Muscle layer of colon (tissue), 2 donors: ENCODE measurements at regions not wholly inside any gene's neighbourhood (a gene's known extent, or its start where the extent isn't known, plus 50 kb on each side); places are given as distances from the start of the nearest gene placed in this dataset.

ENCODE experiments used
- H3K27ac ChIP-seq: one replicate; pipeline ENCODE4 v1.7.0; 2013; ENCODE audit warnings: low read depth, mild to moderate bottlenecking, low read length, moderate library complexity
- H3K27me3 ChIP-seq, 2 donors: one replicate each; pipeline ENCODE4 v1.7.0; 2013; ENCODE audit warnings: low read length in 2 of 2, mild to moderate bottlenecking in 2 of 2; ENCODE audit not compliant: insufficient read depth in 2 of 2, control insufficient read depth in 1 of 2
- H3K36me3 ChIP-seq: one replicate; pipeline ENCODE4 v1.7.0; 2013; ENCODE audit warnings: mild to moderate bottlenecking, low read length; ENCODE audit not compliant: insufficient read depth
- H3K4me1 ChIP-seq: one replicate; pipeline ENCODE4 v1.7.0; 2013; ENCODE audit warnings: mild to moderate bottlenecking, low read length; ENCODE audit not compliant: insufficient read depth
- H3K4me3 ChIP-seq, 2 donors: one replicate each; pipeline ENCODE4 v1.7.0; 2013; ENCODE audit warnings: low read length in 2 of 2, low read depth in 1 of 2, mild to moderate bottlenecking in 1 of 2, moderate library complexity in 1 of 2
- H3K9ac ChIP-seq: one replicate; pipeline ENCODE4 v1.7.0; 2013; ENCODE audit warnings: low read length
- H3K9me3 ChIP-seq: one replicate; pipeline ENCODE4 v1.7.0; 2013; ENCODE audit warnings: mild to moderate bottlenecking, low read length
- donor health status: abdominal sarcoma.
- donor health status: Adenocarcinoma of cecum.

DNA sequence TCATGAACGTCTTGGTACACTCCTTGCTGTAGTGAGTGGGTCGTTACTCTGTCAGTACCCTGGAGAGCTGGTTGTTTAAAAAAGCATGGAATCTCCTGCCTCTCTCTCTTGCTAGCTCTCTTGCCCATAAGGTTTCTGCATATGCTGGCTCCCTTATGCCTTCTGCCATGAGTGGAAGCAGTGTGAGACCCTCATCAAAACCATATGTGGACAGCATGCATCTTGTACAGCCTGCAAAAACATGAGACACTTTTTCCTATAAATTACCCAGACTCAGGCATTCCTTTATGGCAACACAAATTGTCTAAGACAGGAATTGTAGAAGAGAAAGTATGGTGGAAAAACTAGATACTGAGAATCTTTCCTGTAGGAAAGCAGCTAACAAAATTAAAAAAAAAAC lies 516.3 kb downstream of the SLITRK6 start:
- H3K4me3 ChIP-seq, result no peak overlapping the region
- H3K9me3 ChIP-seq, result no peaks in the 10 kb centered on the region
- H3K36me3 ChIP-seq, result no peaks in the 10 kb centered on the region
- no peaks in the 10 kb centered on the region for H3K27me3 ChIP-seq
- no peaks in the 10 kb centered on the region for H3K4me1 ChIP-seq
- no peak overlapping the region for H3K27ac ChIP-seq
- H3K9ac ChIP-seq, result no peak overlapping the region

DNA sequence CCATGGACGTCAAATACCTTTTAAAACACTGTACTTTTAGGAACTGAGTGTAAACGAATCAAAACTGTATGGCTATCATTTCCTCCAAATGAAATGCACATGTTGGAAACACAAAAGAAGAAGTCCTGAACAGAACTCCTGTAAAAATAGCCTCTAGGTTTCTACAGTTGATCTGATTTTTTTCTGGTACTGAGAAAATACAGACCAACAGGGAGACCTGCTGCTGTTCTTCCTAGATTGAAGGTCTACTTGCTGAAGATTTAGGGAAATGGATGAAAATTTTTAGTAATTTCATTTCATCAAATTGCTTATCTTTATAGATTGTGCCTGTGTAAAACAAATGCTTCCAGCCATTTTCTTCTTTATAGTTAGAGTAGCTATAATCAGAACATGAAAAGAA lies 520.4 kb downstream of the SLITRK6 start:
- Histone ChIP-seq H3K36me3 (no peaks in the 10 kb centered on the region), H3K9ac (no peak overlapping the region), H3K9me3 (no peaks in the 10 kb centered on the region), H3K27me3 (no peaks in the 10 kb centered on the region), H3K4me3 (no peak overlapping the region), H3K27ac (no peak overlapping the region), H3K4me1 (no peaks in the 10 kb centered on the region)

DNA sequence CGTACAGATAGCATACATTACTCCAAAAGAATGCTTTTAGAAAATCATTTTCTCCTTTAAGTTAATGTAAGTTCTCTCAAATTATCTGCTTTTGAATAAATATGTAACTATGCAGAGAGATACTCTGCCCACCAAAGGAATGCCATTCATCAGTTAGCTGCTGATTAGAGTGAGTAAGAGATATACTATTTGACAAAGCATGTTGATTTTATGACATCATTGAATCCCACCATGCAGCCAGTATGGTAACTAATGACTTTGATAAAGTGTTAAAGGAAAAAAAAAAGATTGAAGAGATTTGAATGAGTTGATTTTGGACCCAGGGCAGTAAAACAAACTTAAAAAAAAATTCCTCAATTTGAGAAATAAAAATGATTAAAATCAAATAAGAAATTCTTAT lies 521.5 kb downstream of the SLITRK6 start:
- Histone ChIP-seq H3K4me3 (no peak overlapping the region), H3K9ac (no peak overlapping the region), H3K9me3 (no peaks in the 10 kb centered on the region), H3K4me1 (no peaks in the 10 kb centered on the region), H3K27ac (no peak overlapping the region), H3K36me3 (no peaks in the 10 kb centered on the region), H3K27me3 (no peaks in the 10 kb centered on the region)

DNA sequence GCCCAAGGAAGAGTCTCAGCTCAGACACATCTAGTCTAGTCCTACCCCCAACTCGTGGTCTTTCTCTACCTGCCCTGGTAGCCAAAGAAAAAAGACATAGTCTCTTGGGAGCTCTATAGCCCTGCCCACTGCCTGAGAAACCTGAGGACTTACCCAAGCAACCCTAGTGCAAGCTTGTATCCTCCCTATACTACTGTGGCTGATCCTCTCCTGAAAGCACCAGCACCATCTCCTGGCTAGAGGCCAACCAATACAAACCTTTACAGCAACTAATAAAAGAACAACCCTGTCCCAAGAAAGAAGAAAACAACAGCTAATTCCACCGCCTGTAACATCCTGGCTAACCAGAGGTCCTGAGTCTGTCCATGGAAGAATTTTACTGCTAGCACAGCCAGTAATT lies 532.4 kb downstream of the SLITRK6 start:
- H3K9me3 ChIP-seq, result no peaks in the 10 kb centered on the region
- H3K9ac ChIP-seq, result no peak overlapping the region
- no peaks in the 10 kb centered on the region for H3K36me3 ChIP-seq
- no peaks in the 10 kb centered on the region for H3K4me1 ChIP-seq
- H3K27me3 ChIP-seq, result no peaks in the 10 kb centered on the region
- no peak overlapping the region for H3K4me3 ChIP-seq
- H3K27ac ChIP-seq, result no peak overlapping the region

DNA sequence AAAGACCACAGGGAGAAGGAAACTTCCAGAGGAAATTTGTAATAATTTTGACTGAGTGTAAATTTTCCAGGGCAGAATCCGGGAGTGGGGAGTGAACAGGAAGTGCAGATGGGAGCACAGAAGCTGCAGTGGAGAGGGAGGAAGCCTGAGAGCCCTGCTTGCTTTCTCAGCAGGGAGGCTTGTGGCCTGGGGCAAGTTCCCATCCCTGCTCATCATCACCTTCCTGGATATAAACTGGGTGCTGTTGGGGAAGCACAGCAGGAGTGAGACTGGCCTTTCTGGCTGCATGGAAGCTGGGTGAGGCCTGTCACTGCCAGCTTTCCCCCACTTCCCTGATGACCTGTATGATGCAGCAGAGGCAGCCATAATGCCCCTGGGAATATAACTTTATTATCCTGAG lies 532.9 kb downstream of the SLITRK6 start:
- no peak overlapping the region for H3K9ac ChIP-seq
- H3K9me3 ChIP-seq, result no peaks in the 10 kb centered on the region
- no peaks in the 10 kb centered on the region for H3K27me3 ChIP-seq

DNA sequence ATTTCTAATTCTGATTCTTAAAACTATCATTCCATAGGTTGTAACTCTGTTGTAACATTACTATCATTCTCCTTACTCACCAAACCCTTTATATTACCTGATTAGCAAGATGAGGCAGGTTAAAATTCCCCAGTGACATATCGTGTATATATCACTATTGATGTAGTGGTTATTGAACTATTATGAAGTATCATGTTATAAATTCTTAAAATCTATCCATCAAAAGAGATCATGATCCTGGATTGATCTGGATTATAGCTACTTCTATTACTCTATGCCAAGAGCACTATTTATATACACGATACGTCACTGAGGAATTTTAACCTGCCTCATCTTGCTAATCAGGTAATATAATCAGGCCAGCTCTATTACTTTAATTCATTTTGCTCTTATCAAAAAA lies 533.9 kb downstream of the SLITRK6 start:
- no peaks in the 10 kb centered on the region for H3K36me3 ChIP-seq
- H3K27ac ChIP-seq, result no peak overlapping the region
- H3K9me3 ChIP-seq, result no peaks in the 10 kb centered on the region

More for the DNA sequence above, 532.9 kb downstream of the SLITRK6 start:
- H3K4me1 ChIP-seq, result no peaks in the 10 kb centered on the region
- H3K27ac ChIP-seq, result no peak overlapping the region
- H3K4me3 ChIP-seq, result no peak overlapping the region
- H3K36me3 ChIP-seq, result no peaks in the 10 kb centered on the region

DNA sequence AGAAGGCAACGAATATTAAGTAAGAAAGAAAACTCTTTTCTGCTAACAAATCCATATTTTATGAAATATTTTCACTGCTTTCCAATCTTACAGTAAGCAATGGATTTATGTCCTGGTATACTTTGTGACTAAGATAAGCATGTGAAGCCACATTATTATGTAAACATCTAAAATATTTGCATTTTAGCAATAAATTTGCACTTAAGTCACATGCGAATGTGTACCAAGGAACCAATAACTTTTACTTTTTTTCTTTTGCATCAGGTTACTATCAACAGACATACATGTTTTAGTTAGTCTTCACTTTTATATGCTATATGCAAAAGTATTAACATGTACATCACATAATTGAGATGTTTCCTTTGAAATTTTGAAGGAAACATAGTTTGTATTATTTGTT lies 536.7 kb downstream of the SLITRK6 start:
- no peak overlapping the region for H3K27ac ChIP-seq
- no peaks in the 10 kb centered on the region for H3K9me3 ChIP-seq
- H3K36me3 ChIP-seq, result no peaks in the 10 kb centered on the region
- H3K9ac ChIP-seq, result no peak overlapping the region
- no peak overlapping the region for H3K4me3 ChIP-seq
- H3K27me3 ChIP-seq, result no peaks in the 10 kb centered on the region
- H3K4me1 ChIP-seq, result no peaks in the 10 kb centered on the region

More for the DNA sequence above, 533.9 kb downstream of the SLITRK6 start:
- H3K9ac ChIP-seq, result no peak overlapping the region
- H3K27me3 ChIP-seq, result no peaks in the 10 kb centered on the region
- H3K4me1 ChIP-seq, result no peaks in the 10 kb centered on the region
- H3K4me3 ChIP-seq, result no peak overlapping the region

DNA sequence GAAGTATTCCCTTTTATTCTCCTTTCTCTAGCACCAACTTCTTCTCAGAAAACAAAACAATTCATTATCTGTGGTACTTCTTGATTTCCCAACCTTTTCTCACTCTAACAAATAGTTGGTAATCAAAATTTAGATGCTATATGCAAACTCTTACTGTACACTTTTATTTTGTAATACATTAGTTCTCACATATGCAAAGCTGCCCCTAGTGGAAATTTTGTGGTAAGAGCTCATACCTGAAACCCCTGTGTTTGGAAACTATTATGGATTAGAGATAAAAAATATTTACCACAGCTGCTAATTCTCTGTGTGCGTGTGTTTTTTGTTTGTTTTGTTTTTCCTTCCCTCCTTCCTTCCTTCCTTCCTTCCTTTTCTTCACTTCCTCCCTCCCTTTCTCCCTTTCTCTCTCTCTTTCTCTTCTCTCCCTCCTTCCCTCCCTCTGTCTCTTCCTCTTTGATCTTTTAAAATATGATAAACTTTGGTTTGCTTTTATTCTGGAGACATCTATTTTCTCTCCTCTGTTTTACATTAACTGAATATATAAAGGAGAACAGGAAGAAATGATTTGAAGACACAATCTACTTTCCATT lies 537.4 kb downstream of the SLITRK6 start:
- no peaks in the 10 kb centered on the region for H3K27me3 ChIP-seq
- H3K9ac ChIP-seq, result no peak overlapping the region
- H3K36me3 ChIP-seq, result no peaks in the 10 kb centered on the region
- H3K4me1 ChIP-seq, result no peaks in the 10 kb centered on the region
- no peak overlapping the region for H3K4me3 ChIP-seq
- H3K27ac ChIP-seq, result no peak overlapping the region
- H3K9me3 ChIP-seq, result no peaks in the 10 kb centered on the region

DNA sequence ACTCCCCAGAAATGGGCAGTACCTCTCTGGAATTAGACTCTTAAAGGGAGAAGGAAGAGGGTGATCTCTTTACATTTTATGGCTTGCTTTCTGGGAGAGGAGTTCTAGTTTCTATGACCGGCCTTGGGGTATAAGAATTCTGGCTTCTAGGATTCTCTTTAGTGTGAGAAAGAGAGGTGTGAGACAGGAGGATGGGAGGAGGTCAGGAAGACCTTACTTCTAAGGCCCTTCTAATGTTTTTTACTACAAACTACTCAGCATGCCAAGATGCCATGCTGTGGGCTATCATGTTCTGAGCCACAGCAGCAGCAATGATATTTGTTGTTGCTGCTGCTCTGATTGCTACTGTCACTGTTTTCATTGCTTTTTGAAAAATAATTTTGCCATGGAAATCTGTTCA lies 538.3 kb downstream of the SLITRK6 start:
- H3K4me1 ChIP-seq, result no peaks in the 10 kb centered on the region
- H3K4me3 ChIP-seq, result no peak overlapping the region
- no peaks in the 10 kb centered on the region for H3K27me3 ChIP-seq
- H3K9me3 ChIP-seq, result no peaks in the 10 kb centered on the region
- no peak overlapping the region for H3K9ac ChIP-seq
- H3K27ac ChIP-seq, result no peak overlapping the region
- H3K36me3 ChIP-seq, result no peaks in the 10 kb centered on the region

DNA sequence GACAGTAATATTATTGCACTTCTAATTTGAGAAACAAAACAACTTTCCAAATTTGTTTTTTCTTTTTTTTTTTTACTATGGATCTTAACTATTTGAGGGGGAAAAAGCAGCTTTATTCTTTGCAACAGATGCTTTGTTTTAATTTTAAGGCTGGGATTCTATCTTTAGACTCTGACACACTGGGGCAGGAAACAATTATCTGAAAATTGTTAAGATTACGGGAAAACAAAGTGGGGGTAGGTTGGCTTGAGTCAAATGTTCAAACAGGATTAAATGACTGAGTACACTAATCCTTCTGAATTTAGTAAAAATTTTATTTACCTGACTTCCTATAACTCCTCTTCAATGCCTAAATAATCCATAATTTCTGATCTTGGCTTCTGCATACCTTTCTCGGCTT lies 543.2 kb downstream of the SLITRK6 start:
- no peak overlapping the region for H3K4me3 ChIP-seq
- H3K9me3 ChIP-seq, result no peaks in the 10 kb centered on the region
- H3K36me3 ChIP-seq, result no peaks in the 10 kb centered on the region
- no peak overlapping the region for H3K27ac ChIP-seq
- no peak overlapping the region for H3K9ac ChIP-seq
- H3K4me1 ChIP-seq, result no peaks in the 10 kb centered on the region
- H3K27me3 ChIP-seq, result no peaks in the 10 kb centered on the region

DNA sequence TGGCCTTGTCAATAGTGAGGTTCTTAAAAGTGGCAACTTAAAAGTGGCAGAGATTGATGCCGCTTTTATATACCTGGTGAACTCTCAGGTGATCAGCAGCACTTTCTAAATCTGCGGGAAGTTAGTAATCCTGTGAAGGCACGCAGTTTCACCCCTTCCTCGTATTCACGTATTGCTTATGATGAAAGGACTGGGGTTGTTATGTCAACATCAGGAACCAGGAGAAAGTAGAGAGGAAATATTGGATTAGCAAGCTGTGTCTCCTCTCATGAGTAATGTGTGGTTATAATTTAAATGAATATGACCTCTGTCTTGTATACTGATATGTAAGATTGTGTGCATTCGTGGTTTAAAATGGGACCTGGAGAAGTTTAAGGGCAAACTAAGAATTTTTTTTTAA lies 544.6 kb downstream of the SLITRK6 start:
- H3K4me1 ChIP-seq, result no peaks in the 10 kb centered on the region
- no peak overlapping the region for H3K27ac ChIP-seq
- H3K4me3 ChIP-seq, result no peak overlapping the region
- no peaks in the 10 kb centered on the region for H3K9me3 ChIP-seq
- H3K27me3 ChIP-seq, result no peaks in the 10 kb centered on the region
- no peaks in the 10 kb centered on the region for H3K36me3 ChIP-seq
- no peak overlapping the region for H3K9ac ChIP-seq

DNA sequence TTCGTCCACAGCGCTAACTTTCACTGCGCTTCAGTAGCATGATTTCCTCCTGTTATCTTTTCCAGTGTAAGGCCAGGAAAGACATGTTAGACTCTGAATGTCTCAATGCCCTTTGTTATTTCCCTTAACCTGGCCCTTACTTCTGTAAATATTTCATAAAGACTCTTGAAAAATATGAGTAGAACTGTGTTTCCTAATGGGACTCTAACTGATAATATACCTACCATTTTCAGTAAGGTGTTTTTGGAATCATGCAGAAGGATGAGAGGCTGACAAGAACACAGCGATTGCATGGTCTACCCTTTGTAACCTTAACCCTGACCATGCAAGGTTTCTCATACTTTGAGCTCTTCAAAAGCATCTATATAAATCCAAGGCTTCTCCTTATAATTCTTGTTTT lies 550.1 kb downstream of the SLITRK6 start:
- no peak overlapping the region for H3K4me3 ChIP-seq
- H3K9ac ChIP-seq, result no peak overlapping the region
- H3K27ac ChIP-seq, result no peak overlapping the region
- no peaks in the 10 kb centered on the region for H3K9me3 ChIP-seq
- H3K4me1 ChIP-seq, result no peaks in the 10 kb centered on the region
- H3K27me3 ChIP-seq, result no peaks in the 10 kb centered on the region
- no peaks in the 10 kb centered on the region for H3K36me3 ChIP-seq
